Islet precursor cell (in vitro differentiated cells): ENCODE measurements at regions not wholly inside any gene's neighbourhood (a gene's known extent, or its start where the extent isn't known, plus 50 kb on each side); places are given as distances from the start of the nearest gene placed in this dataset.
A peak's percentile ranks its signal among the peaks of the same experiment; 100 is the strongest.
"Not testable (repeated sequence)": the region's sequence is repeated elsewhere in the genome, so short reads cannot be mapped to it uniquely, and the experiment has no call there.

Experiments
- DNase-seq: peaks from one replicate; pipeline ENCODE4 v3.0.0-alpha.2; 2018

GRCh38 chr4:189653983-189654382, 286.7 kb upstream of the FRG1 start:
- DNase-seq: not testable (repeated sequence)

DNA sequence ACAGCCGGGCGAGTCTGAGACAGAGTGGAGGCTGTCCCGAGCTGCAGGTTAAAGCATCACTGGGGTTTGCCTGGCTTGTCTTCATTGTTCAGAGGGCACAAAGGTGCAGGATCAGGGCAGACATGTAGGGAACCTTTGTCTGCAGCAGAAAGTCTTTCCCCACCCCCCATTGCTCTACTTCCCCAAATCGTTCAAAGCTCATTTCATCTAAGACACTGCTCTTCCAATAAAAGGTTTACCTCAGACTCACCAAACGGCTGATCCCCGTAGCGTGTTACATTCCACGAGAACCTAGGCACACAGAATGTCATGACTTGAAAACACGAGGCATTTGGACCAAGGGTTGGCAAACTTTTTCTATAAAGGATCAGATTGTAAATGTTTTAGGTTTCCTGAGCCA, 286.3 kb upstream of the FRG1 start:
- not testable (repeated sequence) for DNase-seq

DNA sequence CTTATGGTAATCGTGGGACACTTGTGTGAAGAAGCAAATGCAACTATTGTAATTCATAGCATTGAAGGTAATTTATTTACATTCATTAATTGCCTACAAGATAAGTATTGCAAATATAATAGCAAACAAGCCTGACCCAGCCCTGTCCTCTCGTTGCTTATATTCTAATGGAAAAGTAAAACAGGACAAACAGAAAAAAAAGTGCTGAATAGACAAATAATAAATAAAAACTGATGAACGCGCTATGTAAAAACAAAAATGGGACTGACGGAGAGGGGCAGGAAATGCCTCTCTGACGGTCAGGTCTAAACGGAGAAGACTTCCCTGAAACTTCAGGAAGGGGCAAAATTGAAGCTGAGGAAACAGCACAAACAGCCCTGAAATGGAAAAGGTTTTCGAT, 284.9 kb upstream of the FRG1 start:
- DNase-seq: not testable (repeated sequence)

DNA sequence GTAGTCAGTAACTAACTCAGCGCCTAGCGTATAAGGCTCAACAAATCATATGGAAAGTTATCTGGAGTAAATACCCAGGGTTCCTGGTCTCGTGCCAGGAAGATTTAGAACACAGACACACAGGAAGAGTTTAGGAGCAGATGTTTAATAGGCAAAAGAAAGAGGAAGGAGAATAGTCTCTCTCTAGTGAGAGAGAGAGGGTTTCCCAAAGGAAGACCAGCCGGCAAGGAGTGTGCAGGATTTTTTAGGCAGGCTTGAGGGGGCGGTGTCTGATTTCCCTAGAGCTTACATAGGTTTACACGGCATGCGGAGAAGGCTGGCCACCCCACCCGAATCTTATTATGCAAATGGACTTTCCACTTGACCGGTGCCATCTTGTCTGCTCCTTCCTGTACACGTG, 284.0 kb upstream of the FRG1 start:
- no peak for DNase-seq

DNA sequence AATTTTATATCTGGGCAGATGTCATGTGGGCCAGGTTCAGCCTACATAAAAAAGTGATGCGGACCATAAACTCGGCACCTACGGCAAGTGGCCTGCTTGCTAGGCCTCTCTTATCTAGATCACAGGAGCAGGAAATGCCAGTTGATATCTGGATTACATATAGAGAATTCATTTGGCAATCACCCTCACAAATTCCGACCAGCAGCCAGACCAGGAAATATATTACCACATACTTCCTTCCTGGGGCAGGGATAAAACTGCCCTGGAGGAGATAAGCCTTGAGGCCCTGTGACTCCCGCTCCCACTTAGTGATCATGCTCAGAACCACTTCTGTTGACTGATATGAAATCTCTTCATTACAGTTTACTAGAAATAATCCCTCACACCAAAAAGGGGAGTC, 282.4 kb upstream of the FRG1 start:
- DNase-seq: not testable (repeated sequence)

DNA sequence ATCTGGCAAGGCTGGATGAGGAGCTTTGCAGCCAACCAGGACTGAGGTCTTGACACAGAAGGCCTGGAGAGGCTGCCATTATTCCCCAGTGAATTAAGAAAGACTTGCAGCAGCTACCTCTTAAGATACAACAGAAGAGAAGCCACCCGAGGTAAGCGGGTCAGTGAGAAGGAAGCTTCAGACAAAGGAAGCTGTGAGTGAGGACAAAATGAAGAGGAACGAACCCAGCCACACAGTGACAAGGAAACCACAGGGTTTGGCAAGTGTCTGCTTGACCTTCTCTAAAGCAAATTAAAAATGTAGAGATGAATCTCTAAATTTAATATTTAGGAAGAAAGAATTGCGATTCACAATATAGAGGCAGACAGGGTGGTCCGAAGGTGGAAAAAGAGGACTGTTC, 281.8 kb upstream of the FRG1 start:
- not testable (repeated sequence) for DNase-seq

- no peak for DNase-seq
Measured at GRCh38 chr4:189659287-189659686, 281.4 kb upstream of the FRG1 start.

GRCh38 chr4:189660722-189661360, 279.8 kb upstream of the FRG1 start:
- DNase-seq: no peak

GRCh38 chr4:189664693-189665250, 275.9 kb upstream of the FRG1 start:
- DNase-seq: no peak

GRCh38 chr4:189665712-189666305, 274.9 kb upstream of the FRG1 start:
- not testable (repeated sequence) for DNase-seq

GRCh38 chr4:189667386-189667785, 273.3 kb upstream of the FRG1 start:
- DNase-seq: not testable (repeated sequence)

DNA sequence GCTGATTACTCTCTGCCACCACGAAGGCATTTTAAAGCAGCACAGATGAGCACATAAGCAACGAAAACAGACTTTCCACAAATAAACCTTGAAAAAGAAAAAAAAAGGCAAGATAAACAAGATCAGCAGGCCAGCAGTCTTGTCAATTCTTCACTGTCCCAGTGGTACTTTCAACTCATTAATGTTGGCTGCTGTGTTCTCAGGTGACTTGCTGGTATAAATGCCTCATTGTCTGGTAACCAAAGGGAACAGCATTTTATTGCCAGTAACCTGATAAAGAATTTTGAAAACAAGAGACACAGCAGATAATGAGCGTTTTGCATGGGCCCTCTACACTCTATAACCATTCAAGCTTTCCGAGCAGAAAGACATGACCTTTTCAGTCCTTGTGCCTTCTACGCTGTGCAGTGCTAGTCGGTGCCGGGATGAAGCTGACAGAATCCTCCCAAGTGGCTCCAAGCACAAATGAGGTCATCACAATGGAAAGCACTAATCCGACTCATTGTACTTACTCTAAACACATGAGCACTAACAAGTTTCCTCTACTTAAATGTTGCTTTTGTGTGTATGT, 242.9 kb upstream of the FRG1 start:
- not testable (repeated sequence) for DNase-seq

DNA sequence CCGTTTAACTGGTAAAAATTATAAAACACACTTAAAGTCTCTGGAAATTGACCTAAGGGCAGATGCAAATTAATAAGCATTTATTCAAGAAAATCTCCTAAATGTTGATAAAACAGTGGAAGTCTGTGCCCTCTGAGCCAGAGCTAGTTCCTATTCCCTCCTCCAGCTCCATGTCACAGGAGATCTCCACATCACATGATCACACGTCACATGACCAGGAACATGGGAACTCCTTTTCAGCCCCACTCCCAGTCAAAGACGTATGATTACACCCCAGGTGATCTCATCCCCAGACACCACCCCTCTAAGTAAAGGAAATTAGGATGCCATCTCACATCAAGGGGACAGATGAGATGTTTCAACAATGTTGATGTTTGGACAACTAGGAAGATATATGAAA, 237.7 kb upstream of the FRG1 start:
- DNase-seq: not testable (repeated sequence)

- DNase-seq: not testable (repeated sequence)
Measured at GRCh38 chr4:189706821-189707220, 233.9 kb upstream of the FRG1 start.

DNA sequence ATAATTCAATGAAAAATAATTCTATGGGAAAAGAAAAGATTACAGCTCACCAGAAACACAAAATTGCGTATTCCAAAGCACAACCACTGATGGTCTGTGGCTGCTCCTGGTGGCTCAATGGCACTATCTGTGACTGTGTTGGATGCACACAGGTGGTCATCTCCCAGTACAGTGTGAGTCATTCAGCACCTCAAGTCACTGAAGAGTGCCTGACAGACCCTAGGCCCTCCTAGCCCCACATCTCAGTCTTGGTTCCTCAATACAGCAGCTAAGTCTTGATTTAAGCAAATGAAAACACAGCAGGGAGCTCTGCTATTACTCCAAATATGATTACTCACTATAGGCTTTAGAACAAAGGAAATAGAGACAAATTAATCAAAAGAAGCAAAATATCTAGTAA, 233.4 kb upstream of the FRG1 start:
- not testable (repeated sequence) for DNase-seq

GRCh38 chr4:189711956-189712355, 228.7 kb upstream of the FRG1 start:
- not testable (repeated sequence) for DNase-seq

GRCh38 chr4:189721016-189721993, 219.4 kb upstream of the FRG1 start:
- DNase-seq: not testable (repeated sequence)

DNA sequence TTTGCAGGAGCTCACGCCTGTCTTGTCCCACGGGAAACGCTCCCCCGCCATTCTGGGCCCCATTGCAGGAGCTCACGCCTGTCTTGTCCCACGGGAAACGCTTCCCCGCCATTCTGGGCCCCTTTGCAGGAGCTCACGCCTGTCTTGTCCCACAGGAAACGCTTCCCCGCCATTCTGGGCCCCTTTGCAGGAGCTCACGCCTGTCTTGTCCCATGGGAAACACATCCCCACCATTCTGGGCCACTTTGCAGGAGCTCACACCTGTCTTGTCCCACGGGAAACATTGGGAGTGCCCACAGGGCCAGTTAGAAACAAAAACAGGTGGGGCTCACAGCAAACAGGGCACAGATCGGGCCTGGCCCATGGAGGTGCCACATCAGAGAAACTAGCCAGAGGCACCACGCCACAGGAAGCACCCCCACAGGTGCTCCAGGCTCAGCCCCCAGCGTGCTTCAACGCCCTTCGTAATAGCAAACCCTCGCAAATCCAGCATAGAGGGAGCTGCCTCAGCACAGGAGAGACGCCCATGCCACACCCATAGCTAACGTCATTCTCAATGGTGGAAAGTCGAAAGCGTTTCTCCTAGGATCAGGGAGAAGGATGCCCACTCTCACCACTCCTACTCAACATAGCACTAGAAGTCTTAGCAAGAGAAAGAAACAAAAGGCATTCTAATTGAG, 218.2 kb upstream of the FRG1 start:
- peak; percentile 62 for DNase-seq

DNA sequence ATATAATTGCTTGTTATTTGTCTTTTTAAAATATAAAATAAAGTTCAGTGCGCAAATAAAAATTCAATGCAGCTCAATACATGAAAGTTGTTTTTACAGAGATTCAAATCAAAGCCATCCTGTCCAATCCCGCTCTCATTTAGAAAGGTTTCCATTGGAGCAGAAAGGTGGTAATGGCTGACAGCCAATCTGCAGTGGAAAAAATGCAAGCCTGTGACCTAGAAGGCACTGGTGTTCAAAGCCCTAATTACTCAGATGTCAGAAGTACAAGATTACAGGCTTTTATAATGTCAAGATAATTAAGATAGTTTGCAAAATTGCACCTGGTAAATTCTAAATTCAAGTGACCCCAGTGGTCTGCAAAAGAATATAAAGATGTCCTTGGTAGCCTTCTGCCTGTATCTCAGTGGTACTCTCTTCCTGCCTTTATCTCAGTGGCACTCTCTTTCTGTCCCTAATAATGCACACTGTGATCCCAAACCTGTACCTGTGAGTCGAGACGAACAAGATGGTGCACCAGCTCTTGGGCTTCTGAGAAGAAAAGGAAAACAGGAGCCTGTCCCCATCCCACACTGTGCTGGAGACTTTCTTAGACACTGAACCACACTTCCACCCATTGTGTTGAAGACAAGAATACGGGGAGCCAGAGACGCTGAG, 212.6 kb upstream of the FRG1 start:
- DNase-seq: not testable (repeated sequence)

- DNase-seq: not testable (repeated sequence)
Measured at GRCh38 chr4:189731989-189732388, 208.7 kb upstream of the FRG1 start.

GRCh38 chr4:189733507-189733906, 207.2 kb upstream of the FRG1 start:
- not testable (repeated sequence) for DNase-seq
